Keratinocyte (primary cell): ENCODE measurements at regions not wholly inside any gene's neighbourhood (a gene's known extent, or its start where the extent isn't known, plus 50 kb on each side); places are given as distances from the start of the nearest gene placed in this dataset.

ENCODE experiments used
- EZH2 ChIP-seq: IDR thresholded peaks from one replicate; pipeline ENCODE4 v1.6.1; 2012; ENCODE audit warnings: inconsistent platforms, mild to moderate bottlenecking, low read length, moderate library complexity
- TF ChIP-seq, protein P1 (sequence below), 3 experiments: IDR thresholded peaks in 1 of 3; conservative IDR thresholded peaks in 1 of 3; optimal IDR thresholded peaks in 1 of 3; 2 replicates in 2 of 3; 3 replicates in 1 of 3; pipeline versions ENCODE3 to v1.5.1; 2011; ENCODE audit warnings: low read length in 3 of 3, mild to moderate bottlenecking in 3 of 3, moderate library complexity in 2 of 3, control low read depth in 1 of 3, inconsistent platforms in 1 of 3; ENCODE audit not compliant: insufficient read depth in 2 of 3; ENCODE audit errors: extremely low read depth in 1 of 3

DNA sequence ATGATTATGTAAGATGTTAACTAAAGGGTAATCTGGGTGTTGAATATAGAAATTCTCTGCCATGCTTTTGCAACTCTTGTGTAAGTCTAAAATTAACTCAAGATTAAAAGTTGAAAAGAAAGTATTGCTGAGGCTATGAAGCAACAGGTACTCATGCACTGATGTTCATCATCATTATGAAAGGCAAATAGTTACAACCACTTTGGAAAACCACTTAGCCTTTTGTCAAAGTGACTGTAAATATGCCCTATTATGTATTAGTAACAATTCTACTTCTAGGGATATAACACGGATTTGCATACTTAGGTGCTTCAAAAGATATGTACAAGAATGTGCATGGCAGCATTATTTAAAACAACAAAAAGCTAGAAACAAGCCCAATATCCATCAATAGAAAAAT, 227.8 kb upstream of the CXXC4 start:
- no peak for TF ChIP-seq EZH2
- TF ChIP-seq, protein P1, sequence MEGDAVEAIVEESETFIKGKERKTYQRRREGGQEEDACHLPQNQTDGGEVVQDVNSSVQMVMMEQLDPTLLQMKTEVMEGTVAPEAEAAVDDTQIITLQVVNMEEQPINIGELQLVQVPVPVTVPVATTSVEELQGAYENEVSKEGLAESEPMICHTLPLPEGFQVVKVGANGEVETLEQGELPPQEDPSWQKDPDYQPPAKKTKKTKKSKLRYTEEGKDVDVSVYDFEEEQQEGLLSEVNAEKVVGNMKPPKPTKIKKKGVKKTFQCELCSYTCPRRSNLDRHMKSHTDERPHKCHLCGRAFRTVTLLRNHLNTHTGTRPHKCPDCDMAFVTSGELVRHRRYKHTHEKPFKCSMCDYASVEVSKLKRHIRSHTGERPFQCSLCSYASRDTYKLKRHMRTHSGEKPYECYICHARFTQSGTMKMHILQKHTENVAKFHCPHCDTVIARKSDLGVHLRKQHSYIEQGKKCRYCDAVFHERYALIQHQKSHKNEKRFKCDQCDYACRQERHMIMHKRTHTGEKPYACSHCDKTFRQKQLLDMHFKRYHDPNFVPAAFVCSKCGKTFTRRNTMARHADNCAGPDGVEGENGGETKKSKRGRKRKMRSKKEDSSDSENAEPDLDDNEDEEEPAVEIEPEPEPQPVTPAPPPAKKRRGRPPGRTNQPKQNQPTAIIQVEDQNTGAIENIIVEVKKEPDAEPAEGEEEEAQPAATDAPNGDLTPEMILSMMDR (optimal IDR thresholded peaks at IDR 0.05 in 1 of 3, IDR thresholded peaks at IDR 0.05 in 1 of 3, conservative IDR thresholded peaks at IDR 0.05 in 1 of 3; ENCODE audit: extremely low read depth in 1 of 3, insufficient read depth in 2 of 3, low read length in 3 of 3), result no peak
